HG02642 (cell line): ENCODE measurements at regions not wholly inside any gene's neighbourhood (a gene's known extent, or its start where the extent isn't known, plus 50 kb on each side); places are given as distances from the start of the nearest gene placed in this dataset.

Experiments
- ATAC-seq: cut with Tn5 transposase; IDR thresholded peaks from one replicate; pipeline ENCODE4 v1.9.1; 2021; ENCODE audit warnings: mild to moderate bottlenecking; ENCODE audit not compliant: unreplicated experiment, poor library complexity

- no peak for ATAC-seq
Observed at GRCh38 chr1:5554784-5555183, 437.4 kb downstream of the NPHP4 start.

GRCh38 chr1:5554111-5554510 lies 438.1 kb downstream of the NPHP4 start:
- ATAC-seq = no peak

GRCh38 chr1:5552787-5553484 lies 439.3 kb downstream of the NPHP4 start:
- ATAC-seq = no peak

- no peak for ATAC-seq
Observed at GRCh38 chr1:5551274-5551975, 440.8 kb downstream of the NPHP4 start.

- ATAC-seq = no peak
Observed at GRCh38 chr1:5548266-5548665, 444.0 kb downstream of the NPHP4 start.

GRCh38 chr1:5543235-5543634 lies 449.0 kb downstream of the NPHP4 start:
- ATAC-seq = no peak

GRCh38 chr1:5532811-5533210 lies 459.4 kb downstream of the NPHP4 start:
- ATAC-seq = no peak

GRCh38 chr1:5526822-5527551 lies 465.2 kb downstream of the NPHP4 start:
- no peak for ATAC-seq

GRCh38 chr1:5526385-5526750 lies 465.9 kb downstream of the NPHP4 start:
- ATAC-seq = no peak

- ATAC-seq = no peak
Observed at GRCh38 chr1:5525597-5526384, 466.4 kb downstream of the NPHP4 start.

- no peak for ATAC-seq
Observed at GRCh38 chr1:5522531-5523145, 469.6 kb downstream of the NPHP4 start.

GRCh38 chr1:5519366-5520135 lies 472.7 kb downstream of the NPHP4 start:
- no peak for ATAC-seq

- no peak for ATAC-seq
Observed at GRCh38 chr1:5516756-5517155, 475.5 kb downstream of the NPHP4 start.

GRCh38 chr1:5515501-5515900 lies 476.7 kb downstream of the NPHP4 start:
- ATAC-seq = no peak

- no peak for ATAC-seq
Observed at GRCh38 chr1:5514527-5515183, 477.6 kb downstream of the NPHP4 start.

- no peak for ATAC-seq
Observed at GRCh38 chr1:5513846-5514526, 478.2 kb downstream of the NPHP4 start.

GRCh38 chr1:5513179-5513578 lies 479.0 kb downstream of the NPHP4 start:
- no peak for ATAC-seq

- no peak for ATAC-seq
Observed at GRCh38 chr1:5511381-5512097, 480.7 kb downstream of the NPHP4 start.
